AG09319 (cell line): ENCODE measurements at regions not wholly inside any gene's neighbourhood (a gene's known extent, or its start where the extent isn't known, plus 50 kb on each side); places are given as distances from the start of the nearest gene placed in this dataset.
A peak's percentile ranks its signal among the peaks of the same experiment; 100 is the strongest.

Source experiments
- DNase-seq: peaks from one replicate; pipeline ENCODE4 v3.0.0-alpha.2; 2010; ENCODE audit warnings: low read depth; ENCODE audit errors: extremely low read depth
- TF ChIP-seq, protein P1 (sequence below): IDR thresholded peaks from 2 replicates; pipeline ENCODE4 v1.5.1; 2011; ENCODE audit warnings: low read depth, mild to moderate bottlenecking, inconsistent platforms, low read length, moderate library complexity

DNA sequence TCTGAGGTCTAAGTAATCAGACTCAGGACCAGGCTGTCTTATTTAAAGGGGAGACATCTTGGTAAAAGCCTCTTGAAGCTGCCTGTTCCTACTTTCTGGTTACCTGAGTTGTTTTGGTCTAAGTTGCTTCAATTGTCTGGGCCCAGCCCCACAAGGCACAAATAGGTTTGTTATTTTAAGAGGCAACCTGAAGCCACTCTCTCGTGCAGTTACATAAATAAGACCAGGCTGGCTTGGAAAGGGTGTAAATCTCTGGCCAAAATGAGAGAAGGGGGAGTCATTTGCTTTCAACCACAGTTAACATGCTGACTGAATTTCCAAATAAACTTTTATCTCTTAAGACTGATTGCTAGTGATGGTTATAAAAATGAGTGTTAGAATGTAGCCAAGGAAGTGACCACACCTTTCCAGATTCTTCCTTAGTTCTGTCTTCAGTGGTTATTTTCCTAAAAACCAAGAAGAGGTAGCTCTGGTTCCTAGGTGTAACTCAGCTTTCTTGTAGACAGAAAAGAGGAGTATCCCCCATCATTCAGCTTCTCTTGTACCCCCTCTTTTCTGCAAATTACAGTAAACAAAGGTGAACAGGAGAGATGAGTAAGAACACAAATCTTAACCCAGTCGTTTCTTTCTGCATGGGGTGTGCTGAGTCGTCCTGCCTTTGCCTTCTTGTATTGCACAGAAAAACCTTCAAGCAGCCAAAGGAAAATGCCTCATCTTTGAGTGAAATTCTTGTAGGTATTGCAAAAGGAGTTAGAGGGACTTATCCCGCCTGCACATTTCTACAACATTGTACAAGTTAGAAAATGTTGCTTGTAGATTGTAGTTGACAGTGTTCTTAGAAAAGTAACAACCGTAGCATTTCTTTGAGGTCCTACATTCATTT lies 161.5 kb upstream of the NT5C1B start:
- TF ChIP-seq, protein P1, sequence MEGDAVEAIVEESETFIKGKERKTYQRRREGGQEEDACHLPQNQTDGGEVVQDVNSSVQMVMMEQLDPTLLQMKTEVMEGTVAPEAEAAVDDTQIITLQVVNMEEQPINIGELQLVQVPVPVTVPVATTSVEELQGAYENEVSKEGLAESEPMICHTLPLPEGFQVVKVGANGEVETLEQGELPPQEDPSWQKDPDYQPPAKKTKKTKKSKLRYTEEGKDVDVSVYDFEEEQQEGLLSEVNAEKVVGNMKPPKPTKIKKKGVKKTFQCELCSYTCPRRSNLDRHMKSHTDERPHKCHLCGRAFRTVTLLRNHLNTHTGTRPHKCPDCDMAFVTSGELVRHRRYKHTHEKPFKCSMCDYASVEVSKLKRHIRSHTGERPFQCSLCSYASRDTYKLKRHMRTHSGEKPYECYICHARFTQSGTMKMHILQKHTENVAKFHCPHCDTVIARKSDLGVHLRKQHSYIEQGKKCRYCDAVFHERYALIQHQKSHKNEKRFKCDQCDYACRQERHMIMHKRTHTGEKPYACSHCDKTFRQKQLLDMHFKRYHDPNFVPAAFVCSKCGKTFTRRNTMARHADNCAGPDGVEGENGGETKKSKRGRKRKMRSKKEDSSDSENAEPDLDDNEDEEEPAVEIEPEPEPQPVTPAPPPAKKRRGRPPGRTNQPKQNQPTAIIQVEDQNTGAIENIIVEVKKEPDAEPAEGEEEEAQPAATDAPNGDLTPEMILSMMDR: no peak
- no peak for DNase-seq

GRCh38 chr2:18749912-18750526 lies 160.7 kb upstream of the NT5C1B start:
- TF ChIP-seq, protein P1: peak; percentile 70
- DNase-seq: no peak

- no peak for DNase-seq
- TF ChIP-seq, protein P1: no peak
Measured at GRCh38 chr2:18745431-18746272, 156.3 kb upstream of the NT5C1B start.

GRCh38 chr2:18741895-18742732 lies 152.7 kb upstream of the NT5C1B start:
- TF ChIP-seq, protein P1: peak; percentile 44
- DNase-seq: no peak

- TF ChIP-seq, protein P1: no peak
- DNase-seq: no peak
Measured at GRCh38 chr2:18741191-18741590, 151.8 kb upstream of the NT5C1B start.

- no peak for DNase-seq
- TF ChIP-seq, protein P1: no peak
Measured at GRCh38 chr2:18740474-18740881, 151.1 kb upstream of the NT5C1B start.
